Osteoblast (primary cell): ENCODE measurements at regions not wholly inside any gene's neighbourhood (a gene's known extent, or its start where the extent isn't known, plus 50 kb on each side); places are given as distances from the start of the nearest gene placed in this dataset.

Experiments used
- DNase-seq: peaks from one replicate; pipeline ENCODE4 v3.0.0; 2011; ENCODE audit warnings: low spot score, mixed read lengths; ENCODE audit not compliant: insufficient read length; ENCODE audit errors: missing footprints
- H2AFZ ChIP-seq: 2 replicates; pipeline ENCODE4 v1.6.0; 2011; ENCODE audit warnings: mild to moderate bottlenecking, low read length
- H3K27ac ChIP-seq: 2 replicates; pipeline ENCODE4 v1.5.1; 2011; ENCODE audit warnings: mild to moderate bottlenecking, low read depth, low read length, moderate library complexity
- H3K27me3 ChIP-seq: 2 replicates; pipeline ENCODE4 v1.6.0; 2012; ENCODE audit warnings: mild to moderate bottlenecking, control low read depth, inconsistent platforms, low read length, moderate library complexity; ENCODE audit not compliant: insufficient read depth
- H3K36me3 ChIP-seq: 2 replicates; pipeline ENCODE4 v1.5.1; 2011; ENCODE audit warnings: mild to moderate bottlenecking, low read length, control low read depth, moderate library complexity; ENCODE audit not compliant: insufficient read depth
- H3K4me1 ChIP-seq: 2 replicates; pipeline ENCODE4 v1.5.1; 2011; ENCODE audit warnings: mild to moderate bottlenecking, low read length, control low read depth, moderate library complexity; ENCODE audit not compliant: insufficient read depth
- H3K4me2 ChIP-seq: 2 replicates; pipeline ENCODE4 v1.6.0; 2011; ENCODE audit warnings: mild to moderate bottlenecking, low read length; ENCODE audit not compliant: insufficient read depth
- H3K4me3 ChIP-seq: fragments of 200-600 bp; sonication (generic); 3 replicates; pipeline ENCODE4 v1.5.1; 2012; ENCODE audit warnings: mild to moderate bottlenecking, low read length, inconsistent platforms; ENCODE audit not compliant: insufficient read depth
- H3K79me2 ChIP-seq: 2 replicates; pipeline ENCODE4 v1.6.0; 2012; ENCODE audit warnings: mild to moderate bottlenecking, low read length, control low read depth, inconsistent platforms; ENCODE audit not compliant: insufficient read depth
- H3K9me3 ChIP-seq: 2 replicates; pipeline ENCODE4 v1.5.1; 2011; ENCODE audit warnings: low read depth, low read length, control low read depth
- H4K20me1 ChIP-seq: 2 replicates; pipeline ENCODE4 v1.6.0; 2012; ENCODE audit warnings: mild to moderate bottlenecking, low read length, control low read depth; ENCODE audit not compliant: insufficient read depth
- TF ChIP-seq, protein P1 (sequence below): IDR thresholded peaks from 2 replicates; pipeline ENCODE4 v1.5.1; 2011; ENCODE audit warnings: mild to moderate bottlenecking, low read depth, low read length, moderate library complexity; ENCODE audit errors: extremely low read depth

DNA sequence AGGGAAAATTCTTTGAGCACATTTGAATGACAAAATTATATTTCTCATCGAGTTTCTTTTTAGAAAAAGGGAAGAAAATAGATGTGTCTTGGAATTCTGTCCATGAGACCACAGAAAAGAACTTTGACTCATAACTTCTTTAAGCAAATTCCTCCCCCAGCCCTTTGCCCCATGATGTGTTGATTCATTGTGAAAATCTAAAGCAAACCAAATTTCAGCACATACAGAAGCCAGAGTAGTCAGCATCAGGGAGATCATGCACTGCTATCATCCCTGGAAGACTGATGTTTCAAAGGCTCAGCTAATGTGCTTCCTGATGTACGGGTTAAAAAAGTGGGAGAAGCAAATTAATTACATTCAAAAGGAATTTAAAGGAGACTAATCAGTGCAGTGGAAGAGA lies 159.7 kb downstream of the FAT3 start:
- Histone ChIP-seq H2AFZ (no peak overlapping the region), H3K27me3 (no peaks in the 10 kb centered on the region), H3K4me3 (no peak overlapping the region), H3K4me1 (peaks cover 36% of the 10 kb centered on the region), H3K27ac (peak overlapping the region; percentile 60), H3K79me2 (no peaks in the 10 kb centered on the region), H4K20me1 (no peaks in the 10 kb centered on the region), H3K36me3 (no peaks in the 10 kb centered on the region), H3K4me2 (peak overlapping the region; percentile 61), H3K9me3 (no peaks in the 10 kb centered on the region)
- TF ChIP-seq, protein P1, sequence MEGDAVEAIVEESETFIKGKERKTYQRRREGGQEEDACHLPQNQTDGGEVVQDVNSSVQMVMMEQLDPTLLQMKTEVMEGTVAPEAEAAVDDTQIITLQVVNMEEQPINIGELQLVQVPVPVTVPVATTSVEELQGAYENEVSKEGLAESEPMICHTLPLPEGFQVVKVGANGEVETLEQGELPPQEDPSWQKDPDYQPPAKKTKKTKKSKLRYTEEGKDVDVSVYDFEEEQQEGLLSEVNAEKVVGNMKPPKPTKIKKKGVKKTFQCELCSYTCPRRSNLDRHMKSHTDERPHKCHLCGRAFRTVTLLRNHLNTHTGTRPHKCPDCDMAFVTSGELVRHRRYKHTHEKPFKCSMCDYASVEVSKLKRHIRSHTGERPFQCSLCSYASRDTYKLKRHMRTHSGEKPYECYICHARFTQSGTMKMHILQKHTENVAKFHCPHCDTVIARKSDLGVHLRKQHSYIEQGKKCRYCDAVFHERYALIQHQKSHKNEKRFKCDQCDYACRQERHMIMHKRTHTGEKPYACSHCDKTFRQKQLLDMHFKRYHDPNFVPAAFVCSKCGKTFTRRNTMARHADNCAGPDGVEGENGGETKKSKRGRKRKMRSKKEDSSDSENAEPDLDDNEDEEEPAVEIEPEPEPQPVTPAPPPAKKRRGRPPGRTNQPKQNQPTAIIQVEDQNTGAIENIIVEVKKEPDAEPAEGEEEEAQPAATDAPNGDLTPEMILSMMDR, result no peak
- DNase-seq, result peak; percentile 36

DNA sequence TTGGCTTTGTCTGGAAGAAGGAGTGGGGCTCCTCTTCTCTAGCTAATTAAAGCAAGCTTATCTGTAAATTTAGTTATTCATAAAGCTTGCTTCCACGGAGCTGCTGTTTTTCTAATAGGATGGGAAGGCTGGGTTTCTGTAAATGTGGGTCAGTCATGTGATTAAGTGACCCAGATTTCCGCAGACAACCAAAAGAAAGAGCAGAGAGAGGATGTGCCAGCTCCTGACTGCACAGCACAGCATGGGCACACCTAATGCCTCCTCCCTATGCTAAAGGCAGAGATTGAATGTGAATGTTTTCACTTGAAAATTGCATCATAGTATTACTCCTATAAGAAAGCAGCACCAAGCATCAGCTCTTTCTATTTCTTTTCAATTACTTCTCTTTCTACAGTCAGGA lies 160.2 kb downstream of the FAT3 start:
- Histone ChIP-seq H3K4me3 (no peak overlapping the region), H2AFZ (no peak overlapping the region), H3K27ac (peak overlapping the region; percentile 60), H3K4me2 (peak overlapping the region; percentile 61), H3K79me2 (no peaks in the 10 kb centered on the region), H3K36me3 (no peaks in the 10 kb centered on the region), H3K27me3 (no peaks in the 10 kb centered on the region), H3K4me1 (peaks cover 36% of the 10 kb centered on the region), H4K20me1 (no peaks in the 10 kb centered on the region), H3K9me3 (no peaks in the 10 kb centered on the region)
- peak; percentile 19 for DNase-seq
- TF ChIP-seq, protein P1, result no peak

DNA sequence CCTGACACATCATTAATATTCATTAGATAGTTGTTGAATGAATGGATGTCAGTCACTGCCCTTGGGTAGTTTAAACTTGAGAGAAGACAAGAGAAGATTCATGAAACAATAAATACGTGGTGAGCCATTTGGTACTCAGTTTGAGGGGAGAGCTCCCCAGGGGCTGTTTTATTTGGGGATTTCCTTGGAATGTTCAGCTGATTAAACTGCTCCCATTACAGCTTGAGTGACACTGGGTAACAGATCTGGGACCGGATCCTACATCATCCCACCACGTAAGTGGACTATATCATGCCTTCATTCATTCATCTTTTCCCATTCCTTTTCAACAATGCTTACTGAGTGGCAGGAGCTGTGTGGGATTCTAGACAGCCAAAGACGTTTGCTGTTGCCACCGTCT lies 162.0 kb downstream of the FAT3 start:
- Histone ChIP-seq H3K4me2 (no peak overlapping the region), H4K20me1 (no peaks in the 10 kb centered on the region), H3K36me3 (no peaks in the 10 kb centered on the region), H3K27ac (no peak overlapping the region), H3K9me3 (no peaks in the 10 kb centered on the region), H3K4me3 (no peak overlapping the region), H3K4me1 (peaks cover 22% of the 10 kb centered on the region), H2AFZ (no peak overlapping the region), H3K27me3 (peaks cover 3% of the 10 kb centered on the region), H3K79me2 (no peaks in the 10 kb centered on the region)
- no peak for DNase-seq
- TF ChIP-seq, protein P1, result no peak

DNA sequence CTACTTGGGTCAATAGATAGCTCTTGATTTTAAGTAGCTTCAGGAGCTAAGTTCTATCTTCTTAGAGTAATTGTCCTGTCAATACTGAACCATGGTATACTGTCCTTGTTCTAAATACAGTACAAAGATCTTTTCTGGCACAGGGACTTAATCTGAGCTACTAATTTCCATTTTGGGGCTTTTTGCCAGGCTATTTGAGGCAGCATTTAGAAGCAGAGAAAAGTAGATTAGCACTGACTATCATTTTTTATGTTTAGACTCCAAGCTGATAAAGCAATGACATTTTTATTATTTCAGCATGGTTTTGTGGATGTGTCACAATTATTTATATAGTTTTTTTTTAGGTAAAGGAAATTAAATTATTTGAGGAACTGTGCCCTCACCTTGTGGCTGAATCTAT lies 163.2 kb downstream of the FAT3 start:
- no peak overlapping the region for H3K4me3 ChIP-seq
- no peak for DNase-seq
- no peak overlapping the region for H3K27ac ChIP-seq
- peaks cover 3% of the 10 kb centered on the region for H3K27me3 ChIP-seq
- H2AFZ ChIP-seq, result no peak overlapping the region
- H3K4me2 ChIP-seq, result no peak overlapping the region
- TF ChIP-seq, protein P1, result no peak
- no peaks in the 10 kb centered on the region for H3K79me2 ChIP-seq
- H3K4me1 ChIP-seq, result peaks cover 22% of the 10 kb centered on the region
- H4K20me1 ChIP-seq, result no peaks in the 10 kb centered on the region
- H3K36me3 ChIP-seq, result no peaks in the 10 kb centered on the region
- H3K9me3 ChIP-seq, result no peaks in the 10 kb centered on the region
